ENCODE measurements at regions not wholly inside any gene's neighbourhood (a gene's known extent, or its start where the extent isn't known, plus 50 kb on each side); places are given as distances from the start of the nearest gene placed in this dataset.

- TF ChIP-seq CTCF (conservative IDR thresholded peaks at IDR 0.05; ENCODE audit: low read length) = no peak
- TF ChIP-seq EZH2phosphoT487 (IDR thresholded peaks at IDR 0.05; ENCODE audit: borderline replicate concordance, low read depth, low read length) = no peak
Observed at GRCh38 chrX:139081965-139082364, 370.4 kb upstream of the FGF13 start.
